T1000 (cell line): ENCODE measurements at regions not wholly inside any gene's neighbourhood (a gene's known extent, or its start where the extent isn't known, plus 50 kb on each side); places are given as distances from the start of the nearest gene placed in this dataset.
"Not testable (repeated sequence)": the region's sequence is repeated elsewhere in the genome, so short reads cannot be mapped to it uniquely, and the experiment has no call there.

Experiments used
- DNase-seq: peaks from one replicate; lab custom pipeline; 2025; ENCODE audit warnings: mixed read lengths; lab: John Stamatoyannopoulos, UW

DNA sequence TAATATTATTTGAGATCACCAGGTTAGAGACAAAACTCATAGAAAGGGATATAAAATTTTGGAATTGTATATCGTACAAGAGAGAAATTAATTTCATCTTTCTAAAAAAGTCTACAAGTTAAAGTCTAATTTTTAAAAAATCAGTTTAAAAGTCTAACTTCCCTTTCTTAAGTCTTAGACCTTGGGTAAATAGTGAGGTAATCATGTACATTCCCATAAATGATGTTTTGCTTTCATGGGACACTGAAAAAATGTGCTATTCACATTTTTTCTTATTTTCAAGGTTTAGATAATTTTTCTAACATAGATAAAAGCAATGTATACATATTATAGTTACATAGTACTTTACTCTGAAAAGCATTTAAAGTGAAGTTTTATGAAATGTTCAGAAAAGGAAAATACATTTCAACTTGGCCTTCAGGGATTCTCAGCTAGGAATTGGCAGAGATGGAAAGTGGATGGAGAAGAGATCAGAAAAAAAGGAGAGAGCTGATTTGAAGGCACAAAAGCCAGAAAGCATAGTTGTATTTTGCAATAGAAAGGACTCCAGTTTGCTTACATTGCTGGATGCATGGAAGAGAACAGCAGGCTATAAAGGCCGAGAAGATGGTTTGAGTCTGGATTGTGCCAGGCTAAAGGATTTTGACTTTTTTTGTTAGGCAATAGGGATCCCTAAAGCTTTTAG is 194.0 kb downstream of the CASP12 start:
- DNase-seq: no peak

DNA sequence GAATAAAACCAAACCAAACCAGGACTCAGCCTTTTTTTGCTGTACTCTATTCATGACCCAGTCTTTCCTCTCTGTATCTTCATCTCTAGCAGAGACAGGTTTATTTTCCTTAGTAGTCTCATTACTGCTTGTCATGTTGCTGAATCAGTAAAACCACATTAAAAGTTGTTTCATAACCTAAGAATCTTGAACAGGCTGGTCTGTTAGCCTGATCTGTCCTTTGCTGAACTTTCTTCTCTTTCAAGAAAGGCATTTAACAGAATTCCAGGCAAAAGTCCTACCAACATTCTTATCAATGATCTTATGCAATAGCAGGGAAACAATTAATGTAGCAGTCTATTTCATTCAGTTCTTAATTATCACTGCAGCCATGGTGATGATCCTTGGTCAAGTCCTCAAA is 197.7 kb downstream of the CASP12 start:
- DNase-seq: no peak

DNA sequence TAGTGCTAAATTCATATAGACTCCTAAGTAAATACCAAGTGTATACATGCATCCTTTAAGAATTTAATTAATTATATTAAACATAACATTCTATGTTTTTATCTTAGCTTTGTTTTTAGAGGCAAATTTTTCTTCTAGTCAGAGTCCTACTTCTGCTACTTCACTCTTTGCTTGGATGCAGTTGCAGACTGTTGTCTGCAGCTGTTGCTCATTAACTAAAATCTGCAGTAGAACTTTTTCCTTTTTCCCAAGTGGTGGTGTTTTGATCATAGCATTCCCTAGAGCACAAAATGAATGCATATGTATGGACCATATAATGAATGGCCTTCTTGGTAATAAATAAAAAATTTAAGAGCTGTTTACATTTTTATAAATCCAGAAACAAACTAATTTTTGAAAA is 198.3 kb downstream of the CASP12 start:
- DNase-seq: no peak

DNA sequence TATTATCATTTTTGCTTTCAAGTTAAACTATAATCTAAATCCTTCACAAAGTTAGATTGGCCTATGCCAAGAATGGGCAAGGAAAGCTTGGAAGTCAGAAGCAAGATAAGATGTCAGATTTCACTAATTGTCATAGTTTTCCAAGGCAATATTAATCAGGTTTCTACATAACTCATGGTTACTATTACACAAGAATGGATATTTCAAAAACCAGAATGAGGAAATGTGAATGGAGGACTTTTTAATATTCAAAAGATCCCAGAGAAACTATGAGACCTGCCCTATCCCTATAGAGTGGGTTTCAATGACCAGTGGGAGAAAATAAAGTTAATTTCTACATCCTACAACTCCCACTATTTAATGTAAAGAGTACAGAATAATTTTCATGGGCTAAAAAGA is 203.2 kb downstream of the CASP12 start:
- no peak for DNase-seq

DNA sequence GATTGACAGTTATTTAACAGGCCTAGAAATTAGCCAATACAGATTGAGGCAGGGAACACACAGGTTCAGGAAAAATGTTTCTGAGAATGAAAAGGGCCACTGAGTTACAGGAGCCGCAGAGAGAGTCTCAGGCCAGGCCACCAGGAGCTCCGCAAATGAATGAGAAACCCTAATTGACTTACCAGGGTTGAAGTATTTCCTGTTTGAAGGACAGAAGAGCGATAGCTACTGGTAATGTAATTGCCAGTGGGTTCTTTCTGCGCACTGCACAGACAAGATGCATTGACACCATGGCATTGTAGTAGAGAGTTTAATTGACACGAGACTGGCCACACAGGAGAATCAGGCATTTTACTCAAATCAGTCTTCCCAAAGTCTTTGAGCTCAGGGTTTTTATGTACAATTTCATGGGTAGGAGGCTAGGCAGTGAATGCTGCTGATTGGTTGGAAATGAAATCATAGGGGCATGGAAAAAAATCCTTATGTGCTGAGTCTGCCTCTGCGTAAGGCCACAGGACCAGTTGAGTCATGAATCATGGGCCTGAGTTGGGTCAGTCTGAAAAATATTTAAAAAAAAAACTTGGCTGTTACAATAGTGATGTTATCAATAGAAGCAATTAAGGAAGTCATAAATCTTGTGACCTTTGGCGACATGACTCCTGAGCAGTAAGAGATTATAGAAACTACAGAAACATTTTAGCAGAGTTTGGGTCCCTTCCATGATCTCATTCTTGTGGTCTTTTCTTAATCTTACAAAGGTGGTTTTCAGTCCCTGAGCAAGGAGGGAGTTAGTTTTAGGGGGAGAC is 203.8 kb downstream of the CASP12 start:
- peak; percentile 1 for DNase-seq

DNA sequence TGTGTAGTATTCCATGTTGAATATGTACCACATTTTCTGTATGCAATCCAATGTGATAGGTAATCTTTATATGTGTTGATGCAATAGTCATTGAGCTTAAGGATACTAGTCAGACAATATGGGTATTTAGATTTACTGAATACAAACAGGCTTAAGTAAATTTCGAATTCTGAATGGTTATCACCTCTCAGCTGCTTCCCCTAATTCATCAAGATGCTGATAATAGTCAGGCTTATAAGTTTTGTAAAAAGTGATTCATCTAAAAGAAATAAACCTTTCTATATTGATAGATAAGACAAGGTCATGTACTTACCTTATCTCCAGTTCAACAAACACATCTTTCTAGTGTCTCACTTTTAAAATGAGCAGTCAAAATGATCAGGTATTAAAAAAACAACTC is 205.5 kb downstream of the CASP12 start:
- no peak for DNase-seq

DNA sequence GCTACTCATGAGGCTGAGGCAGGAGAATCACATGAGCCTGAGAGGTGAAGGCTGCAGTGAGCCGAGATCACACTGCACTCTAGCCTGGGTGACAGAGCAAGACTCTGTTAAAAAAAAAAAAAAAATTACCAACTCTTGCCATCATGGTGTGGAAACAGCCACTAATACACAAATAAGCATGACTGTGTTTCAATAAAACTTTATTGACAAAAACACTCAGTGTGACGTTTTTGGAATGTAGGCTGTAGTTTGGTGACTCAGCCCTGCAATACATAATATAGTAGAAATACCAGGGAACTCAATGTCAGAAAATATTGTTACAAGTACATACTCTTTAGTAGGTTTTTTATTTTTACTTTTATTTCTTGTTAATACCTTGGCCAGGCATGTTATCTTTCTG is 207.1 kb downstream of the CASP12 start:
- DNase-seq: no peak

DNA sequence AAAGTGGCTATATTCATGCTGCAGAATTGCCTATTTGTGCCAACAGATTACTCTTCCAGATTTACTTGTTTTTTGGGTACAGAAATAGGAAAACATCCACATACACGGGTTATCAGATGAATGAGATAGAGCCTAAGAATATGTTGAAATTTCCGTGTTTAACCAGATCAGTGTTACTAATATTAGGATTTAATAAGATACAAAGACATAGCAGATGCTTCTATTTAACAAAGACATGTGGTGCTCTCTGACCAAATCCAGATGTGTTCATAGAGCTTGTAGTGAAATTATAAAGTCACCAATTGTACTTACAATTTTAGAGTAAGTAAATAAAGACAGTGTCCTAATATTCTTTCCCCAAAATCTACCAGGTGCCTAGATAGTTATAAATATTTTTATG is 208.0 kb downstream of the CASP12 start:
- DNase-seq: no peak

DNA sequence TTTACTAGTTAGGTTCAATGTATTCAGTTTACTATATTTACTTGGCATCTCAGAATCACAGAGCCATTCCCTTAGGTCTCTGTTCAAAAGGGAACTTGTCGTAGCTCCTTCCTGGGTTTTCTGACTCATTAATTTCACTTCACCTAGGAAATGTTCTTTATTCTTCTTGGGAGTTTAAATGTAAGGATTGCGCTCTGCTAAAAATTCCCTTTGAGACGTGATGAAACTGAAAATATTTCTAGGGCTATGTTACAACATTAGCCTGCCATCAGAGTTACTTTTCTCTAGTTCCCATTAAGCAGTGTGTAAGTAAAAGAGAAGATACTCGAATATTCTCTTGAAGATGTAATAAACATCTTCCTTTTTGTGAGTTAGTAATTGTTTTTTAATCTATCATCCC is 209.5 kb downstream of the CASP12 start:
- no peak for DNase-seq

DNA sequence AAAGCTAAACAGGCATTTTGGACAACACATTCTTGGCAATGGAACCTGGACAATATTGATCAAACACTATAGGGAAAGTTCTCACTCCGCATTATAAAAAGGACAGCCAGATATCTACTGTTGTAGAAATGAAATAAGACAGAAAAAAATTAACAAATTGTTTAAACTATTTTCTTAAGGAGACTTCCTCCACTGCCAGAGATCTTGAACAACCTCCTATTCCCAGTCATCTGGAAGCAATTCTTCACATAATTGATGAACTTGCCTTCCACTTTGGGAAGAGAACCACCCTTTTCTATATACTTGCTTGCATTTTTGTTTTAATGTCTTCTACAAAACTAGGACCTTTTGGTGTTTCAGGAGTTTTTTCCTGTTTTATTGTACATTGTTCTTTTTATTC is 216.1 kb downstream of the CASP12 start:
- DNase-seq: no peak

DNA sequence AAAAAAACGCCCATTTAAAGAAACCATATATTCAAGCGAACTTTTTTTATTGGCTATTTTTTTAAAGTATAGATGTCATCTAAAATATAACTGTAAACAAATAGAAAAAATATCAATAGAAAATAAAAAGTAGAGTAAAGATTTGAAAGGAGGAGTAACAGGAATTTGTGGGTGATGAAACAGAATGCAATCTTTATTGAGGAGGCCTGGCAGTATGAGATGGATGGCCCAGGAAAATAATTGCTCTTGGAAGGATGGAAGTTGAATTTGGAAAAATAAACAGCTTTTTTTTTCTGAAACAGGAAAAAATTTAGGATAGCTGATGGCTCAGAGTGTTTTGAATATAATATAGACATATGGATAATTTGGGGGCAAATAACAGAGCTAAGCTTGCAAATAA is 219.0 kb downstream of the CASP12 start:
- DNase-seq: no peak

DNA sequence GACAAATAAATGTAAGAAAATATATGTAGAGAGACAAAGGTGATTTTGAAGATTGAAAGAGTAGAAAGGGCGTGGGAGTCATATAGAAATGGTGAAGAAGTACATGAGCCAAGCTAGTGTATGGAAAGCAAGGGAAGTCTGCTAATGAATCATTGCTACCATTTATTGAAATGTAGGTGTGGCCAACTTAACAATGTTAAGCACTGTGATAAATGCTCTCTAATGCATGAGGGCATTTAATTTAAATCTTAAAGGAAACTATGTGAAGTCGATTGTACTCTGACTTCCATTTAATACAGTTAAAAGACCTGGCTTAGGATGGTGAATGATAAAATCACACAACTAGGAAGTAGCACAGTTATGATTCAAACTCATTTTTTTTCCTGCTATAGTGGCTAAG is 219.9 kb downstream of the CASP12 start:
- DNase-seq: no peak

DNA sequence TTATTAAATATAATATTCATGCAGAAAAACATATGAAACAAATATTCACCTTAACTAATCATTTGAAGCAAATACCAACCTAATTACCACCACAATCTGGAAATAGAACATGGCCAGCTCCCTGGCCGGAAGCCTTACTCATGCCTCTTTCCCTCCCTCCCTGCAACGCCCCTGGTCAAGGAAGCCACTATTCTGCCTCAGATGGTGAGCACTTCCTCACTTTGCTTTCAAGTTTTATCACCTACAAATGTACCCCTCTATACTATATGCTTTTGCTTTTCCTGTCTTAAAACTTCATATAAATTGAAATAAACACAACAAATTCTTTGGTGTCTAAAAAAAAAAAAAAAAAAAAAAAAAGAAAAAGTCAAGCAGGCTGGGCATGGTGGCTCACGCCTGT is 221.2 kb downstream of the CASP12 start:
- DNase-seq: not testable (repeated sequence)

DNA sequence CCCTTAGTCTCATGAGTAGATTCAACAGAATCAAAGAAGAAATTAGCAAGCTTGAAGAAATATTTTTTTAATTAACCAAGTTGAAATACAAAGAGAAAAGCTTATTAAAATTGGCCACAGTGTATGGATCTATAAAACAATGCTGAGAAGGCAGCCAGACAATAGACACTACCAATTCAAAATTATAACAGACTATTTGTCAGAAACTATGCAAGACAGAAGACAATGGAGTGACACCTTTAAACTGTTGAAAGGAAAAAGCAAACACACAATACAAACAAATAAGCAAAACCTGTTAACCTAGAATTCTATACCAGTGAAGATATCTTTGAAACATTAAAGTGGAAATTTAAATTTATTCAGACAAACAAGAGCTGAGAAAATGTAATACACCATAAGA is 225.4 kb downstream of the CASP12 start:
- DNase-seq: no peak

DNA sequence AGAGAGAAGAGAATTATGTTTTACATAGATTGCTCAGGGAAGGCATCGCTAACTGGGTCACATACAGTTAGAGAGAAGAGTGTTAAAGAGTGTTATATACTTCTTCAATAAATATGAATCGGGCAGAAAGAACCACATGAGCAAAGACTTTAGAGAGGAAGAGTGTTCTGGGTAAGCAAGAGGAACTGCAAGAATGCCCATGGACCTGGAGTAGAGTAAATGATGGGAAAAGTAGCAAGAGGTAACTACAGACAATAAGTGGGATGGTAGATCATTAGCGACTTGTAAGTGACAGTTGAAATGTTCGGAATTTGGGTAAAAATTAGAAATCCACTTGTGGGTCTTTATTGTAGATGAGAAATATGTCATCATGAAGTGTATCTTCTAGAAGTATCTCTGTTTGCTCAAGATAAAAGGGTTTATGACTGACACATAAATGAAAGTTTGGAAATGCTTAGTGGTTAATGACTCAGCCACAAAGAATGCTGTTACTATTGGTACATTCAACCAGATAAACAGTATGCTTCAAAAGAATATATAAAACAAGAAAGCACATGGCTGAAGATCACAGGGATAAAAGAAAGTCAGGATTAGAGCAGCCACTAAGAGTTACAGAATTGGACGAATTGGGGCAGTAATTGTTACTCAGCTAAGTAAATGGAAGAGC is 229.3 kb downstream of the CASP12 start:
- no peak for DNase-seq

DNA sequence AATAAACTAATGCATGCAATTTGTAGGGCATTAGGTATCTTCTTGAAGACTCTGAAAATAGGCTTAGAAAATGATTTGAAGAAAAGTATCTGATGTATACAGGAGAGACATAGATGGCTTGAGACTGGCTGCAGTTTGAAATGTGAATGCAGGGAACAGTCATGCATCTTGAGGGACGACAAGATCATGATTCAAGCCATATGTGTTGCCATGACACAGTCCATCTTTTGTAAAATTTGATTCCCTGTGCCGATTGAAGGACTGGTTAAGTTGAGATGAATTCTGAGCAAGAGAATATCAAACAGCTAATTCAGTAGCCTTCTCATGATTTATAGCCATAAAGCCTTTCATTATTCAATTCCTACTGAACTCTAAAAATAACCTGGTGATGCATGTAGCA is 231.6 kb downstream of the CASP12 start:
- DNase-seq: no peak

DNA sequence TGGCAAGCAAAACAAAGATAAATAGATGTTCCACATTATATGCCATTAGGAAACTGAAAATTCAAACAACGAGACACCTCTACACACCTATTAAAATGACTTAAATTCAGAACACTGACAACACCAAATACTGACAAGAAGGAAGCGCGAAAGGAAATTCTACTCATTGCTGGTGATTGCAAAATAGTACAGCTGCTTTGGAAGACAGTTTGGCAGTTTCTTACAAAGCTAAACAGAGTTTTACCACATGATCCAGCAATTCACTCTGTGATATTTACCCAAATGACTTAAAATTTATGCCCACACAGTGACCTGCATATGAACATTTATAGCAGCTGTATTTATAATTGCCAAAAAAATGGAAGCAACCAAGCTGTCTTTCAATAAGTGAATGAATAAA is 232.6 kb downstream of the CASP12 start:
- no peak for DNase-seq

DNA sequence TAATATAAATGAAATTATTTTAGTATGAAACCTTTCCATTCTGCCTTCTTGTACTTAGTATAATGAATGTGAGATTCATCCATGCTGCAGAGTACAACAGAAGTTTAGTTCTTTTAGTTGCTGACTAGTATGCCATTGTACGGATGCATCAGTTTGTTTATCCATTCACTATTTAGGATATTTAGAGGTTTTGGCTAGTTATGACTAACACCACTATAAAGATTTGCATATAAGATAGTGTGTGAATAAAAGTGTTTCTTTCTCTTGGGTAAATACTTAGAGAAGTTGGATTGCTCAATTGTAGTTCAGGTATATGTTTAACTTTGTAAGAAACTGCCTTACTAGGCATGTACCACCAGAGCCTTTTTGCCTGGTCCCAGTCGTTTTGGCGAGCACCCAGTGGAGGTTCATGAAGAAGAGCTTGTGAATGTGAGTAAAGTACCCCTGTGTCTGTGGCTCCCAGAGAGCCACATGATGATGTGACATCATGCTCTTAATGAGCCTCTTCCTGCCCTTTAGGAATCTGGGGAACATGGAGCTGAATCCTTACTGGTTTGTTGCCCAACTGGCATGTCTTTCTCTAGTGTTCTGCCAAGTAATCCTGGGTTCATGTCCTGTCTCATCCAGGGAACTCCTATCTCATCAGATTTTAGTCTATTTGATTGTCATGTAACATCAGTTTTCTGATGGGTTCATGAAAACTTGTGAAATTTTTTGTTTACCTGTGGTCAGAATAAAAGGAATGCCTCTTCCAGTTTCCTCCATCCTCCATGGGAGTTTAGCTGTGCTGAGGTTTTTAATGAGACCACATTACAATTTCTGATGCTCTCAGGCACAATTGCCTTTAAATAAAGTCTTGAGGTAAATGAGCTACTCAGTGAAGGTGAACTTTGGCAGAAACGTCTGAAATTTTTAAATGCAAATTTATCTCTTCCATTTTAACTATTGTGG is 234.8 kb downstream of the CASP12 start:
- peak; percentile 8 for DNase-seq

DNA sequence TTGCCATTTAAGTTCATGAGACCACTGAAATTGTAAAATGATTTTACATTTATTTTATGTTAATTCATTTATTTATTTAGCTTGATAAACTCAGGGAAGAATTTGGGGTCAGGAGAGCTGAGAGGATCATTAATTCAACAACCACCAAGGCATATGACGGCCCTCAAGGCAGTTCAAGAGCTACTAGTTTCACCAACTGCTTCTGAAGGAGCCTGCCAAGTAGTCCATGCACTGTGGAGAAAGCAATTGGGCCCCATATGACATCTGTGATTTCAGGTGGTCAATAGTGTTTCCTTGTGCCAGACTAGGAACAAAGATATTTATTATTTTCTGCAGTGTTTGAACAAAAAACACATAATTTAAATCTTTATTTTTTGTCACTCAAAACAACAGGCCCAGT is 236.4 kb downstream of the CASP12 start:
- DNase-seq: no peak

DNA sequence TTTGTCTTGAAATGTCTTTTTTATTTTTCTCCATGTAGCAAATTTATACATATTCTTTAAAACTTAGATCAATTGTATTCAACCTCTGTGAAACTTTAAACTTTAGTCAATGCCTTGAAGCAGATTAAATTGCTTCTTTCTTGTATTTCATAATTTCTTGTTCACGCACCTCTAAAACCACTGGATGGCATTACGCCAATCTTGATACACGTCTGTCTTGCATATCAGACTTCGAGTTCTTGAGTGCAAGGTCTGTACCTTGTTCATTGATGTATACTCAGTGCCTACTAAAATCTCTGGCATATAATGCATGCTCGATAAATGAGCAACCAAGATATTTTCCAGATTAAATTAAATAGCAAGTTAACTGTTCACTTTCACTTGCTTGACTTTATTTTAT is 236.8 kb downstream of the CASP12 start:
- DNase-seq: no peak

DNA sequence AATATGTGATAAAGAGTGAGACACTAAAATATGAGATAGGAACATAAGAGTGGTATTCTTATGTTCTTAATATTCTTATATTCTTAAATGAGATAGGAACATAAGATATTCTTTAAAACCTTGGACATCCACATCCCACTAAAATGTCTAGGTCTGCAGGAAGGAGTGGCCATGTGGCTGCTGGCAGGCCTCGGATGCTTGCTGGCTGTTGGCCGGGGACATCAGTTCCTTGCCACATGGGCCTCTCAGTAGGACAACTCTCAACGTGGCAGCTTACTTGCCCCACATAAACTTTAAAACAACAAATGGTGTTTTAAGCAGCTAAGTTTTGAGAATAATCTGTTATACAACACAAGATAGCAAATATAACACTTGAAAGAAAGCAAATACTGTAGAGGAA is 240.1 kb downstream of the CASP12 start:
- no peak for DNase-seq

DNA sequence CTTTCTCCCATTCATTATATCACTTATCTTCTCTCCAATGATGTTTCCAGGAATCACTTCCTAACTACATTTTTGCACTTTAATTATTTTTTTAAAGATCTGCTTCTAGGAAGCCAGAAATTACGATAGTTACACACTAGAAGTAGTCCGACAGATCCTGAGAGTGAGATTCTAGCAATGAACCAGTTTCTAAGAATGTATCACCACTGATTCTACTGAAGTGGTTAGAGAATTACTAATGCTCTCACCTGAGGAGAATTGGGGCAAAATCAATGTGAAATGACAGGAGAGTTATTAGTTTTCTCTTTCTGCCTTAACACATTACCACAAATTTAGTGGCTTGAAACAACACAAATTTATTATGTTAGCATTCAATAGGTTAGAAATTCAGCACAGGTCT is 241.2 kb downstream of the CASP12 start:
- no peak for DNase-seq
